Hypothalamus (tissue), 51 donors: ENCODE measurements at regions not wholly inside any gene's neighbourhood (a gene's known extent, or its start where the extent isn't known, plus 50 kb on each side); places are given as distances from the start of the nearest gene placed in this dataset.
"Not testable (repeated sequence)": the region's sequence is repeated elsewhere in the genome, so short reads cannot be mapped to it uniquely, and the experiment has no call there.

ENCODE experiments used
- DNase-seq, 51 donors: peaks; one replicate each; lab custom pipeline; 2025; lab: John Stamatoyannopoulos, UW

GRCh38 chr1:149228672-149229585, 125.6 kb upstream of the NBPF9 start:
- not testable (repeated sequence) for DNase-seq

GRCh38 chr1:149229813-149230212, 126.5 kb upstream of the NBPF9 start:
- DNase-seq: not testable (repeated sequence)

- DNase-seq: not testable (repeated sequence)
These were observed 131.9 kb upstream of the NBPF9 start for GRCh38 chr1:149234926-149235914.

GRCh38 chr1:149237515-149237914, 134.2 kb upstream of the NBPF9 start:
- DNase-seq: not testable (repeated sequence)

GRCh38 chr1:149239897-149240508, 136.7 kb upstream of the NBPF9 start:
- not testable (repeated sequence) for DNase-seq

- not testable (repeated sequence) for DNase-seq
These were observed 137.2 kb upstream of the NBPF9 start for GRCh38 chr1:149240530-149240929.

GRCh38 chr1:149241272-149241671, 137.9 kb upstream of the NBPF9 start:
- DNase-seq: not testable (repeated sequence)

GRCh38 chr1:149243572-149243971, 140.2 kb upstream of the NBPF9 start:
- DNase-seq: not testable (repeated sequence)

- DNase-seq: not testable (repeated sequence)
These were observed 141.3 kb upstream of the NBPF9 start for GRCh38 chr1:149244621-149245020.

- not testable (repeated sequence) for DNase-seq
These were observed 142.9 kb upstream of the NBPF9 start for GRCh38 chr1:149246212-149246611.

GRCh38 chr1:149248610-149249009, 145.3 kb upstream of the NBPF9 start:
- DNase-seq: not testable (repeated sequence)

GRCh38 chr1:149249850-149250467, 146.6 kb upstream of the NBPF9 start:
- DNase-seq: not testable (repeated sequence)

GRCh38 chr1:149254894-149255847, 151.8 kb upstream of the NBPF9 start:
- DNase-seq: not testable (repeated sequence)

GRCh38 chr1:149260284-149260683, 156.9 kb upstream of the NBPF9 start:
- DNase-seq: not testable (repeated sequence)

GRCh38 chr1:149260736-149261340, 157.5 kb upstream of the NBPF9 start:
- not testable (repeated sequence) for DNase-seq

- not testable (repeated sequence) for DNase-seq
These were observed 163.9 kb upstream of the NBPF9 start for GRCh38 chr1:149267287-149267686.

- not testable (repeated sequence) for DNase-seq
These were observed 165.8 kb upstream of the NBPF9 start for GRCh38 chr1:149269001-149269702.

- DNase-seq: not testable (repeated sequence)
These were observed 166.5 kb upstream of the NBPF9 start for GRCh38 chr1:149269833-149270232.
